SH-SY5Y (cell line): ENCODE measurements at regions not wholly inside any gene's neighbourhood (a gene's known extent, or its start where the extent isn't known, plus 50 kb on each side); places are given as distances from the start of the nearest gene placed in this dataset.

Source experiments
- GATA2 ChIP-seq: IDR thresholded peaks from 2 replicates; pipeline ENCODE4 v1.6.1; 2011; ENCODE audit warnings: mild to moderate bottlenecking, low read depth, low read length
- GATA3 ChIP-seq: IDR thresholded peaks from 2 replicates; pipeline ENCODE4 v1.6.1; 2011; ENCODE audit warnings: low read depth, mild to moderate bottlenecking, low read length, moderate library complexity

GRCh38 chr20:55685841-55686240, 319.5 kb downstream of the CBLN4 start:
- TF ChIP-seq GATA2, result no peak
- no peak for TF ChIP-seq GATA3
